GM12878 (cell line): ENCODE measurements at regions not wholly inside any gene's neighbourhood (a gene's known extent, or its start where the extent isn't known, plus 50 kb on each side); places are given as distances from the start of the nearest gene placed in this dataset.
A peak's percentile ranks its signal among the peaks of the same experiment; 100 is the strongest.

Source experiments
- CBFB ChIP-seq: IDR thresholded peaks from 2 replicates; pipeline ENCODE4 v1.6.1; 2016; ENCODE audit warnings: antibody characterized with exemption, low read depth
- CBX3 ChIP-seq: fragments of 200-600 bp; sonication (generic); IDR thresholded peaks from 2 replicates; pipeline ENCODE4 v1.6.1; 2016; ENCODE audit warnings: low read depth, borderline replicate concordance
- CHD4 ChIP-seq: fragments of 200-600 bp; sonication (generic); IDR thresholded peaks from 2 replicates; pipeline ENCODE4 v1.6.1; 2016; ENCODE audit warnings: mild to moderate bottlenecking
- DPF2 ChIP-seq: fragments of 450-650 bp; IDR thresholded peaks from 2 replicates; pipeline ENCODE4 v1.6.1; 2017; ENCODE audit warnings: mild to moderate bottlenecking
- EZH2 ChIP-seq: IDR thresholded peaks from 2 replicates; pipeline ENCODE4 v1.6.1; 2012; ENCODE audit warnings: low read depth, mild to moderate bottlenecking, control low read depth, inconsistent platforms, low read length, borderline replicate concordance; ENCODE audit not compliant: control insufficient read depth
- HSF1 ChIP-seq: fragments of 150-350 bp; IDR thresholded peaks from 2 replicates; pipeline ENCODE4 v1.6.1; 2014; ENCODE audit warnings: mild to moderate bottlenecking, low read depth, low read length
- LARP7 ChIP-seq: fragments of 450-650 bp; IDR thresholded peaks from 2 replicates; pipeline ENCODE4 v1.6.1; 2017; ENCODE audit warnings: mild to moderate bottlenecking
- NFYB ChIP-seq: IDR thresholded peaks from 2 replicates; pipeline ENCODE4 v1.6.1; 2011; ENCODE audit warnings: low read depth, mild to moderate bottlenecking, low read length, improper control_type of control experiment, moderate library complexity; ENCODE audit not compliant: insufficient read depth
- NR2C1 ChIP-seq: fragments of 450-650 bp; IDR thresholded peaks from 2 replicates; pipeline ENCODE4 v1.6.1; 2017; ENCODE audit warnings: antibody characterized with exemption, mild to moderate bottlenecking, moderate library complexity
- PBX3 ChIP-seq: IDR thresholded peaks from 2 replicates; pipeline ENCODE4 v1.6.1; 2011; ENCODE audit warnings: mild to moderate bottlenecking, low read depth, low read length, moderate library complexity; ENCODE audit not compliant: insufficient replicate concordance
- POU2F2 ChIP-seq: IDR thresholded peaks from 3 replicates; pipeline ENCODE4 v1.6.1; 2011; ENCODE audit warnings: low read depth, mild to moderate bottlenecking, low read length, borderline replicate concordance
- RFX5 ChIP-seq: IDR thresholded peaks from 2 replicates; pipeline ENCODE4 v1.6.1; 2011; ENCODE audit warnings: low read depth, low read length, improper control_type of control experiment
- SMC3 ChIP-seq: IDR thresholded peaks from 2 replicates; pipeline ENCODE4 v1.6.1; 2011; ENCODE audit warnings: low read length, improper control_type of control experiment, borderline replicate concordance
- SREBF2 ChIP-seq: IDR thresholded peaks from 2 replicates; pipeline ENCODE4 v1.6.1; 2012; ENCODE audit warnings: mild to moderate bottlenecking, low read length
- TARDBP ChIP-seq: IDR thresholded peaks from 2 replicates; pipeline ENCODE4 v1.6.1; 2016; ENCODE audit warnings: borderline replicate concordance
- TBL1XR1 ChIP-seq: IDR thresholded peaks from 2 replicates; pipeline ENCODE4 v1.6.1; 2012; ENCODE audit warnings: low read depth, low read length, improper control_type of control experiment
- ZNF384 ChIP-seq: IDR thresholded peaks from 2 replicates; pipeline ENCODE4 v1.6.1; 2012; ENCODE audit warnings: low read depth, mild to moderate bottlenecking, low read length, improper control_type of control experiment, borderline replicate concordance
- TF ChIP-seq, protein P1 (sequence below): fragments of 450-650 bp; IDR thresholded peaks from 2 replicates; pipeline ENCODE4 v1.6.1; 2017; ENCODE audit warnings: mild to moderate bottlenecking, moderate library complexity
- TF ChIP-seq, protein P2 (sequence below): fragments of 450-650 bp; conservative IDR thresholded peaks from 2 replicates; pipeline ENCODE4 v1.6.1; 2017; ENCODE audit warnings: mild to moderate bottlenecking, moderate library complexity
- TF ChIP-seq, protein P3 (sequence below): fragments of 450-650 bp; IDR thresholded peaks from 2 replicates; pipeline ENCODE4 v1.6.1; 2018; ENCODE audit warnings: mild to moderate bottlenecking, low read depth, moderate library complexity; ENCODE audit not compliant: partially characterized antibody

- TF ChIP-seq SMC3 (peak; percentile 71), SREBF2 (no peak), POU2F2 (no peak), EZH2 (no peak), TBL1XR1 (no peak), CHD4 (no peak), ZNF384 (no peak), RFX5 (no peak), PBX3 (no peak), LARP7 (peak; percentile 59; the same call in 1 of the 2 replicates), TARDBP (no peak), NFYB (no peak), CBX3 (no peak), DPF2 (peak; percentile 41; the same call in 1 of the 2 replicates), HSF1 (no peak), CBFB (no peak), NR2C1 (no peak)
- TF ChIP-seq, protein P1, sequence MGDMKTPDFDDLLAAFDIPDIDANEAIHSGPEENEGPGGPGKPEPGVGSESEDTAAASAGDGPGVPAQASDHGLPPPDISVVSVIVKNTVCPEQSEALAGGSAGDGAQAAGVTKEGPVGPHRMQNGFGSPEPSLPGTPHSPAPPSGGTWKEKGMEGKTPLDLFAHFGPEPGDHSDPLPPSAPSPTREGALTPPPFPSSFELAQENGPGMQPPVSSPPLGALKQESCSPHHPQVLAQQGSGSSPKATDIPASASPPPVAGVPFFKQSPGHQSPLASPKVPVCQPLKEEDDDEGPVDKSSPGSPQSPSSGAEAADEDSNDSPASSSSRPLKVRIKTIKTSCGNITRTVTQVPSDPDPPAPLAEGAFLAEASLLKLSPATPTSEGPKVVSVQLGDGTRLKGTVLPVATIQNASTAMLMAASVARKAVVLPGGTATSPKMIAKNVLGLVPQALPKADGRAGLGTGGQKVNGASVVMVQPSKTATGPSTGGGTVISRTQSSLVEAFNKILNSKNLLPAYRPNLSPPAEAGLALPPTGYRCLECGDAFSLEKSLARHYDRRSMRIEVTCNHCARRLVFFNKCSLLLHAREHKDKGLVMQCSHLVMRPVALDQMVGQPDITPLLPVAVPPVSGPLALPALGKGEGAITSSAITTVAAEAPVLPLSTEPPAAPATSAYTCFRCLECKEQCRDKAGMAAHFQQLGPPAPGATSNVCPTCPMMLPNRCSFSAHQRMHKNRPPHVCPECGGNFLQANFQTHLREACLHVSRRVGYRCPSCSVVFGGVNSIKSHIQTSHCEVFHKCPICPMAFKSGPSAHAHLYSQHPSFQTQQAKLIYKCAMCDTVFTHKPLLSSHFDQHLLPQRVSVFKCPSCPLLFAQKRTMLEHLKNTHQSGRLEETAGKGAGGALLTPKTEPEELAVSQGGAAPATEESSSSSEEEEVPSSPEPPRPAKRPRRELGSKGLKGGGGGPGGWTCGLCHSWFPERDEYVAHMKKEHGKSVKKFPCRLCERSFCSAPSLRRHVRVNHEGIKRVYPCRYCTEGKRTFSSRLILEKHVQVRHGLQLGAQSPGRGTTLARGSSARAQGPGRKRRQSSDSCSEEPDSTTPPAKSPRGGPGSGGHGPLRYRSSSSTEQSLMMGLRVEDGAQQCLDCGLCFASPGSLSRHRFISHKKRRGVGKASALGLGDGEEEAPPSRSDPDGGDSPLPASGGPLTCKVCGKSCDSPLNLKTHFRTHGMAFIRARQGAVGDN: no peak
- TF ChIP-seq, protein P2, sequence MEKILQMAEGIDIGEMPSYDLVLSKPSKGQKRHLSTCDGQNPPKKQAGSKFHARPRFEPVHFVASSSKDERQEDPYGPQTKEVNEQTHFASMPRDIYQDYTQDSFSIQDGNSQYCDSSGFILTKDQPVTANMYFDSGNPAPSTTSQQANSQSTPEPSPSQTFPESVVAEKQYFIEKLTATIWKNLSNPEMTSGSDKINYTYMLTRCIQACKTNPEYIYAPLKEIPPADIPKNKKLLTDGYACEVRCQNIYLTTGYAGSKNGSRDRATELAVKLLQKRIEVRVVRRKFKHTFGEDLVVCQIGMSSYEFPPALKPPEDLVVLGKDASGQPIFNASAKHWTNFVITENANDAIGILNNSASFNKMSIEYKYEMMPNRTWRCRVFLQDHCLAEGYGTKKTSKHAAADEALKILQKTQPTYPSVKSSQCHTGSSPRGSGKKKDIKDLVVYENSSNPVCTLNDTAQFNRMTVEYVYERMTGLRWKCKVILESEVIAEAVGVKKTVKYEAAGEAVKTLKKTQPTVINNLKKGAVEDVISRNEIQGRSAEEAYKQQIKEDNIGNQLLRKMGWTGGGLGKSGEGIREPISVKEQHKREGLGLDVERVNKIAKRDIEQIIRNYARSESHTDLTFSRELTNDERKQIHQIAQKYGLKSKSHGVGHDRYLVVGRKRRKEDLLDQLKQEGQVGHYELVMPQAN: no peak
- TF ChIP-seq, protein P3, sequence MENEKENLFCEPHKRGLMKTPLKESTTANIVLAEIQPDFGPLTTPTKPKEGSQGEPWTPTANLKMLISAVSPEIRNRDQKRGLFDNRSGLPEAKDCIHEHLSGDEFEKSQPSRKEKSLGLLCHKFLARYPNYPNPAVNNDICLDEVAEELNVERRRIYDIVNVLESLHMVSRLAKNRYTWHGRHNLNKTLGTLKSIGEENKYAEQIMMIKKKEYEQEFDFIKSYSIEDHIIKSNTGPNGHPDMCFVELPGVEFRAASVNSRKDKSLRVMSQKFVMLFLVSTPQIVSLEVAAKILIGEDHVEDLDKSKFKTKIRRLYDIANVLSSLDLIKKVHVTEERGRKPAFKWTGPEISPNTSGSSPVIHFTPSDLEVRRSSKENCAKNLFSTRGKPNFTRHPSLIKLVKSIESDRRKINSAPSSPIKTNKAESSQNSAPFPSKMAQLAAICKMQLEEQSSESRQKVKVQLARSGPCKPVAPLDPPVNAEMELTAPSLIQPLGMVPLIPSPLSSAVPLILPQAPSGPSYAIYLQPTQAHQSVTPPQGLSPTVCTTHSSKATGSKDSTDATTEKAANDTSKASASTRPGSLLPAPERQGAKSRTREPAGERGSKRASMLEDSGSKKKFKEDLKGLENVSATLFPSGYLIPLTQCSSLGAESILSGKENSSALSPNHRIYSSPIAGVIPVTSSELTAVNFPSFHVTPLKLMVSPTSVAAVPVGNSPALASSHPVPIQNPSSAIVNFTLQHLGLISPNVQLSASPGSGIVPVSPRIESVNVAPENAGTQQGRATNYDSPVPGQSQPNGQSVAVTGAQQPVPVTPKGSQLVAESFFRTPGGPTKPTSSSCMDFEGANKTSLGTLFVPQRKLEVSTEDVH: no peak
Observed at GRCh38 chr10:100670828-100671479, 74.4 kb upstream of the PAX2 start (continued).
